ENCODE measurements at regions not wholly inside any gene's neighbourhood (a gene's known extent, or its start where the extent isn't known, plus 50 kb on each side); places are given as distances from the start of the nearest gene placed in this dataset.

GRCh38 chr9:8208465-8208864, 408.9 kb upstream of the DMAC1 start:
- no peak for TF ChIP-seq ZNF274 (IDR thresholded peaks at IDR 0.05; ENCODE audit: low read depth, low read length)
- no peak for TF ChIP-seq YY1 (IDR thresholded peaks at IDR 0.05; ENCODE audit: insufficient read depth, insufficient read length)
- TF ChIP-seq SUZ12 (IDR thresholded peaks at IDR 0.05; ENCODE audit: extremely low read depth, insufficient read depth, insufficient read length): no peak
